ENCODE measurements at regions not wholly inside any gene's neighbourhood (a gene's known extent, or its start where the extent isn't known, plus 50 kb on each side); places are given as distances from the start of the nearest gene placed in this dataset.

DNA sequence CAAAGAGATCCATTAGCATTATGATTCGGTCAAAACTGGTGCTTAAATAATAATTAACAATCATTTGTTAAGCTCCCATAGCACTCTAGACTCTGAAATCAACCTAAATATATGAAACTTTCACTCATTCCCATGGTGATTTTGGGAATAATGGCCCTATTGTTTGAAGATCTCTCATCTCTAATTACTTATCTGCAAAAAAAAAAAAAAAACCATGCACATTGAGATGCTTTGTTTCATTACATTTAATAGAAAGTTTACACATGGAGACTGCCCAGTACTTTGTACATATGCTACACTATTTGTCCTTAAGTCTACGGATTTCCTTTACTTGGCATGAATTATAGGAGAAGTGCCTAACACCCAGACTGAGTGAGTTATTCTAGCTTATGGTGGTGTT is 280.6 kb upstream of the MEOX2 start:
- TF ChIP-seq CTCF (IDR thresholded peaks at IDR 0.05) = no peak
- no peak for TF ChIP-seq POLR2A (IDR thresholded peaks at IDR 0.05)

GRCh38 chr7:15963206-15963605 is 276.7 kb upstream of the MEOX2 start:
- no peak for DNase-seq
- H3K4me3 ChIP-seq = no peak overlapping the region
- no peaks in the 10 kb centered on the region for H3K9me3 ChIP-seq
- TF ChIP-seq POLR2A (IDR thresholded peaks at IDR 0.05) (no peak), CTCF (IDR thresholded peaks at IDR 0.05) (no peak)
- H3K36me3 ChIP-seq = no peaks in the 10 kb centered on the region
- H3K4me1 ChIP-seq = no peaks in the 10 kb centered on the region
- H3K27me3 ChIP-seq = no peaks in the 10 kb centered on the region
- no peak overlapping the region for H3K27ac ChIP-seq

More for the DNA sequence above, 280.6 kb upstream of the MEOX2 start:
- no peaks in the 10 kb centered on the region for H3K9me3 ChIP-seq
- H3K4me1 ChIP-seq = no peaks in the 10 kb centered on the region
- H3K4me3 ChIP-seq = no peak overlapping the region
- H3K36me3 ChIP-seq = no peaks in the 10 kb centered on the region
- H3K27ac ChIP-seq = no peak overlapping the region
- H3K27me3 ChIP-seq = no peaks in the 10 kb centered on the region
- no peak for DNase-seq

DNA sequence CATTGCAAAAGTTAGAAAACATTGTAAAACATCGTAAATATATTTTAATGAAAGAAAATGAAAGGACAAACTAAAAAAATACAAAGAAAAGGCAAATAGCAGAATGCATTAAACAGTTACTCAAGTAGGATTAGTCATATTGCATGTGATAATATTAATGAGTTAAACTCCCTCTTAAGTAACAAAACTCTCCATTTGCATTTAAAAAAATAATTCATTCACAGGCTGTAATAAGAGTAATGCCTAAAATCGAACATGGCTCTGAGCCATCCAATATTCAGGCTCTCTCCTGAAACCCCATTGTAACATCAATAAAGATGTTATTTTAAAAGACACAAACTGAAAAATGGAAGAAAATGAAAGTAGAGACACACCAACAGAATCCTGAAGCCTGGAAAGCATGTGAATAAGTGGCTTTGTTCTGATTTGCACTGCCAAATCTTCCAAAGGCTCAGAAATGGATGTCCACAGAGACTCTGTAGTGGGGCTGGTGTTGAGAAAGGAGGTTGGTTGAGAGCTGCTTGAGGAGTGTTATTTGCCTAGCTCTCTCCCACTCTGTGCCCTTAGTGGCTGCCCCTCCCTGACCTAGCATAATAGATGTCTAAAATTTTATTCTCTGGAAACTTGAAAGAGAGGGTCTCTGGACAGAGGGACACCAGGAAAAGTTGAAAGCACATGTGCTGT is 268.3 kb upstream of the MEOX2 start:
- no peak overlapping the region for H3K27ac ChIP-seq
- no peak for TF ChIP-seq POLR2A (IDR thresholded peaks at IDR 0.05)
- no peak for TF ChIP-seq CTCF (IDR thresholded peaks at IDR 0.05)
- no peaks in the 10 kb centered on the region for H3K4me1 ChIP-seq
- DNase-seq = no peak
- no peaks in the 10 kb centered on the region for H3K27me3 ChIP-seq
- no peaks in the 10 kb centered on the region for H3K36me3 ChIP-seq
- no peaks in the 10 kb centered on the region for H3K9me3 ChIP-seq
- H3K4me3 ChIP-seq = no peak overlapping the region

- no peaks in the 10 kb centered on the region for H3K27me3 ChIP-seq
- no peaks in the 10 kb centered on the region for H3K9me3 ChIP-seq
Observed at GRCh38 chr7:15950299-15950698, 263.8 kb upstream of the MEOX2 start.

DNA sequence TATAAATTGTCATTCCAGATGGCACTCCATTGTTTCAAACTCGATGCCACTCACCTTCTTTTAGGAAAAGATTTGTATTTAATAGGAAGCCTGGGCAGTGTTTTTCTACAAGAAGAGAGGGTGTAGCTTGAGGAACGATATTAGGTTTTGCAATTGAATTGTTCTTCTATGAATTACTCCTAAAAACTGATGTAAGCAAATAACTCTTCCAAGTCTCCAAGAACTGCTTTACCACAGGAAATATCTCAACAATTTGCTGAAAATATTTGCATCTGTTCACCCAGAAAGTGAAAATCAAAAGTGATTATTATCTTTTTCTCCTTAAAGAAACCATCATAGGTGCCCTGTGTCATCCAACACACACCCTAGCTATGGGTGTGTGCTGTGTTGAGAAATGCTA is 261.3 kb upstream of the MEOX2 start:
- Histone ChIP-seq H3K27me3 (no peaks in the 10 kb centered on the region), H3K4me3 (no peak overlapping the region), H3K4me1 (no peaks in the 10 kb centered on the region), H3K9me3 (no peaks in the 10 kb centered on the region), H3K27ac (no peak overlapping the region), H3K36me3 (no peaks in the 10 kb centered on the region)
- DNase-seq = no peak
- TF ChIP-seq CTCF (IDR thresholded peaks at IDR 0.05) = no peak
- no peak for TF ChIP-seq POLR2A (IDR thresholded peaks at IDR 0.05)

More at GRCh38 chr7:15950299-15950698, 263.8 kb upstream of the MEOX2 start:
- Histone ChIP-seq H3K27ac (no peak overlapping the region), H3K36me3 (no peaks in the 10 kb centered on the region), H3K4me3 (no peak overlapping the region), H3K4me1 (no peaks in the 10 kb centered on the region)
- no peak for TF ChIP-seq CTCF (IDR thresholded peaks at IDR 0.05)
- no peak for TF ChIP-seq POLR2A (IDR thresholded peaks at IDR 0.05)
- no peak for DNase-seq

GRCh38 chr7:15938115-15938514 is 251.6 kb upstream of the MEOX2 start:
- Histone ChIP-seq H3K27ac (no peak overlapping the region), H3K4me3 (no peak overlapping the region), H3K36me3 (no peaks in the 10 kb centered on the region), H3K4me1 (no peaks in the 10 kb centered on the region), H3K9me3 (no peaks in the 10 kb centered on the region), H3K27me3 (no peaks in the 10 kb centered on the region)
- DNase-seq = no peak
- no peak for TF ChIP-seq CTCF (IDR thresholded peaks at IDR 0.05)
- no peak for TF ChIP-seq POLR2A (IDR thresholded peaks at IDR 0.05)
